ENCODE measurements at regions not wholly inside any gene's neighbourhood (a gene's known extent, or its start where the extent isn't known, plus 50 kb on each side); places are given as distances from the start of the nearest gene placed in this dataset.

GRCh38 chr7:18154726-18155125, 127.1 kb upstream of the PRPS1L1 start:
- DNase-seq: no peak

GRCh38 chr7:18157233-18157632, 129.6 kb upstream of the PRPS1L1 start:
- DNase-seq: no peak

GRCh38 chr7:18162657-18163056, 135.0 kb upstream of the PRPS1L1 start:
- no peak for DNase-seq

GRCh38 chr7:18163091-18163490, 135.4 kb upstream of the PRPS1L1 start:
- no peak for DNase-seq

GRCh38 chr7:18165166-18165565, 137.5 kb upstream of the PRPS1L1 start:
- no peak for DNase-seq

GRCh38 chr7:18166002-18166401, 138.4 kb upstream of the PRPS1L1 start:
- no peak for DNase-seq

GRCh38 chr7:18167815-18168214, 140.2 kb upstream of the PRPS1L1 start:
- no peak for DNase-seq

GRCh38 chr7:18174996-18175395, 147.3 kb upstream of the PRPS1L1 start:
- DNase-seq: no peak

GRCh38 chr7:18175801-18176450, 148.3 kb upstream of the PRPS1L1 start:
- no peak for DNase-seq

- no peak for DNase-seq
Observed at GRCh38 chr7:18177129-18177814, 149.6 kb upstream of the PRPS1L1 start.

GRCh38 chr7:18177815-18178660, 150.4 kb upstream of the PRPS1L1 start:
- no peak for DNase-seq

- DNase-seq: no peak
Observed at GRCh38 chr7:18179093-18179492, 151.4 kb upstream of the PRPS1L1 start.

GRCh38 chr7:18180685-18181084, 153.0 kb upstream of the PRPS1L1 start:
- no peak for DNase-seq

GRCh38 chr7:18189500-18190126, 162.0 kb upstream of the PRPS1L1 start:
- no peak for DNase-seq

- no peak for DNase-seq
Observed at GRCh38 chr7:18191341-18191740, 163.7 kb upstream of the PRPS1L1 start.

- DNase-seq: no peak
Observed at GRCh38 chr7:18191862-18192625, 164.4 kb upstream of the PRPS1L1 start.

GRCh38 chr7:18194616-18195015, 167.0 kb upstream of the PRPS1L1 start:
- no peak for DNase-seq

- no peak for DNase-seq
Observed at GRCh38 chr7:18196638-18197037, 169.0 kb upstream of the PRPS1L1 start.

- DNase-seq: no peak
Observed at GRCh38 chr7:18198868-18199267, 171.2 kb upstream of the PRPS1L1 start.

- DNase-seq: no peak
Observed at GRCh38 chr7:18200266-18200665, 172.6 kb upstream of the PRPS1L1 start.

GRCh38 chr7:18200855-18201254, 173.2 kb upstream of the PRPS1L1 start:
- no peak for DNase-seq

- no peak for DNase-seq
Observed at GRCh38 chr7:18201350-18201749, 173.7 kb upstream of the PRPS1L1 start.
